HepG2 (cell line): ENCODE measurements at regions not wholly inside any gene's neighbourhood (a gene's known extent, or its start where the extent isn't known, plus 50 kb on each side); places are given as distances from the start of the nearest gene placed in this dataset.

ENCODE experiments used
- ATAC-seq: fragments of 200-7000 bp; cut with Tn5 transposase; 3 replicates; pipeline ENCODE4 v1.9.1; 2020; ENCODE audit warnings: mild to moderate bottlenecking, moderate library complexity
- BruUV-seq: library from RNA; stranded (reverse); fragments of 400-500 nt; replicated peaks from 2 replicates; lab custom pipeline; 2021; lab: Mats Ljungman, UMichigan
- CTCF ChIA-PET: fragments of 300-600 bp; formaldehyde crosslinking; extraction: SDS; loops from one replicate; lab custom pipeline; 2021; ENCODE audit warnings: low total read pairs, inconsistent platforms, low intra/inter-chr PET ratio; lab: Yijun Ruan, JAX
- POLR2A ChIA-PET: fragments of 350-600 bp; sonication (Branson Sonifier 250); formaldehyde crosslinking; loops from one replicate; lab custom pipeline; 2020; ENCODE audit warnings: antibody characterized with exemption, inconsistent platforms; lab: Yijun Ruan, JAX
- DNase-seq: peaks from one replicate; pipeline ENCODE4 v3.0.0-alpha.2; 2015; ENCODE audit warnings: low spot score
- FAIRE-seq: peaks from 3 replicates; lab custom pipeline; 2011; peaks lifted over from hg19 to GRCh38; lab: Jason Lieb, UNC
- H2AFZ ChIP-seq: one replicate; pipeline ENCODE4 v1.6.1; 2011; ENCODE audit warnings: low read length, inconsistent platforms
- H3K27ac ChIP-seq: fragments of 300-600 bp; 3 replicates; pipeline ENCODE4 v1.8.0; 2011; ENCODE audit warnings: mixed run types, mild to moderate bottlenecking, mixed read lengths, low read length, inconsistent platforms; ENCODE audit not compliant: insufficient read depth; ENCODE audit errors: extremely low read length
- H3K27me3 ChIP-seq, 2 experiments: fragments of 200-600 bp in 1 of 2; 2 replicates in 1 of 2; 3 replicates in 1 of 2; pipeline versions ENCODE4 v1.6.0 to v1.8.0; 2011; ENCODE audit warnings: low read length in 2 of 2, mild to moderate bottlenecking in 2 of 2, moderate library complexity in 2 of 2, inconsistent platforms in 1 of 2; ENCODE audit not compliant: insufficient read depth in 2 of 2, control insufficient read depth in 1 of 2
- H3K36me3 ChIP-seq, 2 experiments: fragments of 200-600 bp in 1 of 2; replicated peaks in 1 of 2; 2 replicates in 1 of 2; 3 replicates in 1 of 2; pipeline versions ENCODE4 v1.5.1 to v1.8.0; 2011; ENCODE audit warnings: low read length in 2 of 2, inconsistent platforms in 1 of 2; ENCODE audit not compliant: insufficient read depth in 2 of 2, control insufficient read depth in 1 of 2
- H3K4me1 ChIP-seq: 2 replicates; pipeline ENCODE4 v1.5.1; 2012; ENCODE audit warnings: low read length, inconsistent platforms; ENCODE audit not compliant: insufficient read depth
- H3K4me2 ChIP-seq: 2 replicates; pipeline ENCODE4 v1.6.0; 2011; ENCODE audit warnings: low read depth, low read length, inconsistent platforms
- H3K4me3 ChIP-seq, 3 experiments: fragments of 200-600 bp in 1 of 3; sonication (generic), shearing (Covaris generic) in 1 of 3; replicated peaks in 1 of 3; 2 replicates each; pipeline ENCODE4 v1.5.1; 2011 to 2016; ENCODE audit warnings: low read length in 3 of 3, inconsistent platforms in 2 of 3, low read depth in 2 of 3, mild to moderate bottlenecking in 2 of 3, control low read depth in 1 of 3, mixed read lengths in 1 of 3; ENCODE audit not compliant: insufficient read depth in 1 of 3
- H3K79me2 ChIP-seq: one replicate; pipeline ENCODE4 v1.6.1; 2011; ENCODE audit warnings: low read length, inconsistent platforms; ENCODE audit not compliant: insufficient read depth
- H3K9ac ChIP-seq: 2 replicates; pipeline ENCODE4 v1.6.0; 2011; ENCODE audit warnings: mild to moderate bottlenecking, low read depth, low read length, inconsistent platforms; ENCODE audit not compliant: insufficient read depth
- H3K9me3 ChIP-seq: 2 replicates; pipeline ENCODE4 v1.5.1; 2012; ENCODE audit warnings: mild to moderate bottlenecking, low read length
- H4K20me1 ChIP-seq: 2 replicates; pipeline ENCODE4 v1.6.0; 2011; ENCODE audit warnings: inconsistent platforms, mild to moderate bottlenecking, low read length, moderate library complexity; ENCODE audit not compliant: insufficient read depth
- CEBPB ChIP-seq: IDR thresholded peaks from 2 replicates; pipeline ENCODE4 v1.6.1; 2011; ENCODE audit warnings: low read depth, low read length, improper control_type of control experiment, borderline replicate concordance
- CEBPG ChIP-seq: IDR thresholded peaks from 2 replicates; pipeline ENCODE4 v1.6.1; 2016
- FOXA1 ChIP-seq, 2 experiments: fragments of 450-650 bp in 1 of 2; sonication (generic) in 1 of 2; formaldehyde crosslinking in 1 of 2; IDR thresholded peaks; 2 replicates each; pipeline versions ENCODE4 v1.4.0 to v1.6.1; 2016 to 2020; ENCODE audit warnings: missing genetic modification reagents in 1 of 2
- GPN1 ChIP-seq: sonication (generic); formaldehyde crosslinking; IDR thresholded peaks from 2 replicates; pipeline ENCODE4 v1.5.1; 2020; ENCODE audit warnings: missing genetic modification reagents, borderline replicate concordance
- JUND ChIP-seq: sonication (generic); formaldehyde crosslinking; IDR thresholded peaks from 2 replicates; pipeline ENCODE4 v1.8.0; 2022; ENCODE audit warnings: mild to moderate bottlenecking, missing genetic modification reagents
- SAFB2 ChIP-seq: sonication (generic); formaldehyde crosslinking; IDR thresholded peaks from 2 replicates; pipeline ENCODE4 v1.5.1; 2020; ENCODE audit warnings: missing genetic modification reagents, low read depth, mild to moderate bottlenecking, borderline replicate concordance
- SOX13 ChIP-seq, 3 experiments: fragments of 450-650 bp in 1 of 3; sonication (generic) in 1 of 3; formaldehyde crosslinking in 1 of 3; IDR thresholded peaks in 2 of 3; conservative IDR thresholded peaks in 1 of 3; 2 replicates each; pipeline versions ENCODE4 v1.5.0 to v1.6.1; 2016 to 2020; ENCODE audit warnings: antibody characterized with exemption in 1 of 3, mild to moderate bottlenecking in 1 of 3, missing compliant biosample characterization in 1 of 3, missing genetic modification reagents in 1 of 3, moderate library complexity in 1 of 3
- TEAD3 ChIP-seq: optimal IDR thresholded peaks from 2 replicates; pipeline ENCODE3; 2016; ENCODE audit warnings: borderline replicate concordance
- ZBTB10 ChIP-seq: sonication (generic); formaldehyde crosslinking; IDR thresholded peaks from 2 replicates; pipeline ENCODE4 v1.4.0; 2020; ENCODE audit warnings: missing genetic modification reagents, borderline replicate concordance
- ZNF451 ChIP-seq: sonication (generic); formaldehyde crosslinking; IDR thresholded peaks from 2 replicates; pipeline ENCODE4 v1.5.0; 2020; ENCODE audit warnings: mild to moderate bottlenecking, missing genetic modification reagents
- ZNF496 ChIP-seq: sonication (generic); formaldehyde crosslinking; IDR thresholded peaks from 2 replicates; pipeline ENCODE4 v1.8.1; 2023; ENCODE audit warnings: mild to moderate bottlenecking, moderate library complexity, missing genetic modification reagents; ENCODE audit not compliant: insufficient replicate concordance
- ZNF816 ChIP-seq: sonication (generic); formaldehyde crosslinking; IDR thresholded peaks from 2 replicates; pipeline ENCODE4 v1.8.0; 2022; ENCODE audit warnings: missing genetic modification reagents, mild to moderate bottlenecking, borderline replicate concordance
- ZNF878 ChIP-seq: sonication (generic); formaldehyde crosslinking; IDR thresholded peaks from 2 replicates; pipeline ENCODE4 v1.8.1; 2023; ENCODE audit warnings: mild to moderate bottlenecking, missing genetic modification reagents, moderate library complexity
- WGBS: methylation state at CpG from one replicate; pipeline ENCODE4 v1.1.6; 2017; ENCODE audit warnings: low lambda C conversion rate; 5-methylcytosine and 5-hydroxymethylcytosine counted together
- in situ Hi-C: cut with HindIII; loops from 2 replicates; pipeline ENCODE4 v1.10.0; 2017; ENCODE audit warnings: low pct_unique_long_range_greater_than_20kb; ENCODE audit not compliant: extremely low pct_ligation_motif_present
- intact Hi-C: fragments of 100-400 bp; cut with micrococcal nuclease; formaldehyde crosslinking; loops from one replicate; pipeline ENCODE4 v1.10.0; 2022; ENCODE audit not compliant: unreplicated experiment

- no peak for TF ChIP-seq SAFB2 (CRISPR knock-in tag)
Measured at GRCh38 chr4:72900952-72901351, 168.6 kb downstream of the COX18 start (continued).

- in situ Hi-C loops (no loop called here), intact Hi-C loops (no loop called here)
- Histone ChIP-seq H4K20me1 (no peaks in the 10 kb centered on the region), H3K79me2 (no peaks in the 10 kb centered on the region), H3K27ac (no peak overlapping the region), H3K4me3 (no peak overlapping the region), H3K36me3 (no peaks in the 10 kb centered on the region), H3K9me3 (no peaks in the 10 kb centered on the region), H3K9ac (no peak overlapping the region), H3K27me3 (no peaks in the 10 kb centered on the region), H3K4me2 (no peak overlapping the region), H3K4me1 (peaks cover 8% of the 10 kb centered on the region; the same call in 1 of the 2 replicates), H2AFZ (no peak overlapping the region)
- FAIRE-seq: no peak
- no peak for DNase-seq
- ChIA-PET CTCF (no interaction called here), POLR2A (no interaction called here)
- no peak for TF ChIP-seq ZNF496 (CRISPR knock-in tag)
- BruUV-seq: no TSS peak
- ATAC-seq: no peak
- WGBS: 11% methylated on average over 3 of the region's 3 CpGs
Measured at GRCh38 chr4:72899621-72900020, 169.9 kb downstream of the COX18 start.

GRCh38 chr4:72899214-72899613 is 170.3 kb downstream of the COX18 start:
- in situ Hi-C loops: no loop called here
- no TSS peak for BruUV-seq
- peak; percentile 20 for TF ChIP-seq TEAD3 (CRISPR knock-in tag)
- TF ChIP-seq JUND (CRISPR knock-in tag): no peak
- TF ChIP-seq ZNF451 (CRISPR knock-in tag): no peak
- TF ChIP-seq CEBPG: peak; percentile 57
- no peak for TF ChIP-seq FOXA1 (IDR thresholded peaks at IDR 0.05)
- TF ChIP-seq FOXA1 (CRISPR knock-in tag; IDR thresholded peaks at IDR 0.05): 0 out of 2 replicates have a peak, but pooled peaks have one; percentile 10
- peak; percentile 71; the same call in 1 of the 2 replicates for TF ChIP-seq CEBPB
- TF ChIP-seq ZBTB10 (CRISPR knock-in tag): no peak
- no peak for TF ChIP-seq GPN1
- no peak for TF ChIP-seq ZNF878 (CRISPR knock-in tag)
- TF ChIP-seq ZNF816 (CRISPR knock-in tag): no peak
- TF ChIP-seq SOX13 (IDR thresholded peaks at IDR 0.05): no peak
- TF ChIP-seq SOX13 (CRISPR knock-in tag; conservative IDR thresholded peaks at IDR 0.05 in 1 of 2, IDR thresholded peaks at IDR 0.05 in 1 of 2): peak in 1 of 2 experiments; percentile 88; a peak in 2 of 4 replicates

More at GRCh38 chr4:72899214-72899613, 170.3 kb downstream of the COX18 start:
- 9% methylated on average over 6 of the region's 6 CpGs for WGBS
- peak; percentile 67 for DNase-seq
- H3K4me1 ChIP-seq: peaks cover 8% of the 10 kb centered on the region; the same call in 1 of the 2 replicates
- no peaks in the 10 kb centered on the region for H3K79me2 ChIP-seq
- CTCF ChIA-PET: no interaction called here
- no peak overlapping the region for H3K9ac ChIP-seq
- H3K4me2 ChIP-seq: no peak overlapping the region
- POLR2A ChIA-PET: no interaction called here
- no peak for FAIRE-seq
- no peaks in the 10 kb centered on the region for H3K36me3 ChIP-seq
- peak; percentile 87 for ATAC-seq
- H4K20me1 ChIP-seq: no peaks in the 10 kb centered on the region
- H3K4me3 ChIP-seq: no peak overlapping the region
- no peak overlapping the region for H3K27ac ChIP-seq
- H3K27me3 ChIP-seq: no peaks in the 10 kb centered on the region
- intact Hi-C loops: no loop called here
- no peaks in the 10 kb centered on the region for H3K9me3 ChIP-seq
- H2AFZ ChIP-seq: no peak overlapping the region
